Astrocyte (in vitro differentiated cells and primary cell): ENCODE measurements at regions not wholly inside any gene's neighbourhood (a gene's known extent, or its start where the extent isn't known, plus 50 kb on each side); places are given as distances from the start of the nearest gene placed in this dataset.

Source experiments
- DNase-seq: peaks from one replicate; pipeline ENCODE4 v3.0.0-alpha.2; 2010; ENCODE audit warnings: low read depth
- FAIRE-seq: peaks from 2 replicates; lab custom pipeline; 2011; peaks lifted over from hg19 to GRCh38; lab: Jason Lieb, UNC
- H2AFZ ChIP-seq: 2 replicates; pipeline ENCODE4 v1.6.0; 2012; ENCODE audit warnings: low read depth, low read length, inconsistent platforms
- H3K27ac ChIP-seq: 2 replicates; pipeline ENCODE4 v1.5.1; 2011; ENCODE audit warnings: low read depth, low read length, inconsistent platforms
- H3K27me3 ChIP-seq: 2 replicates; pipeline ENCODE4 v1.6.0; 2011; ENCODE audit warnings: low read length, inconsistent platforms; ENCODE audit not compliant: insufficient read depth
- H3K36me3 ChIP-seq: 2 replicates; pipeline ENCODE4 v1.5.1; 2011; ENCODE audit warnings: low read length, inconsistent platforms; ENCODE audit not compliant: insufficient read depth
- H3K4me1 ChIP-seq: 2 replicates; pipeline ENCODE4 v1.5.1; 2011; ENCODE audit warnings: low read length, inconsistent platforms; ENCODE audit not compliant: insufficient read depth
- H3K4me2 ChIP-seq: 2 replicates; pipeline ENCODE4 v1.6.0; 2012; ENCODE audit warnings: low read length, inconsistent platforms
- H3K4me3 ChIP-seq: 2 replicates; pipeline ENCODE4 v1.5.1; 2011; ENCODE audit warnings: low read depth, mild to moderate bottlenecking, low read length, inconsistent platforms; ENCODE audit not compliant: insufficient read depth
- H3K79me2 ChIP-seq: 2 replicates; pipeline ENCODE4 v1.6.0; 2012; ENCODE audit warnings: mild to moderate bottlenecking, low read length, inconsistent platforms; ENCODE audit not compliant: insufficient read depth
- H3K9ac ChIP-seq: 2 replicates; pipeline ENCODE4 v1.6.0; 2012; ENCODE audit warnings: mild to moderate bottlenecking, low read length, inconsistent platforms
- H3K9me3 ChIP-seq: 2 replicates; pipeline ENCODE4 v1.5.1; 2012; ENCODE audit warnings: low read depth, mild to moderate bottlenecking, low read length, inconsistent platforms; ENCODE audit not compliant: insufficient read depth
- H4K20me1 ChIP-seq: 2 replicates; pipeline ENCODE4 v1.6.0; 2012; ENCODE audit warnings: low read length, inconsistent platforms; ENCODE audit not compliant: insufficient read depth
- H3K27ac Mint-ChIP-seq: one replicate; pipeline ENCODE4 v1.8.0; 2021; ENCODE audit warnings: mild to moderate bottlenecking, mixed read lengths; ENCODE audit not compliant: unreplicated experiment
- H3K27me3 Mint-ChIP-seq: one replicate; pipeline ENCODE4 v1.8.0; 2021; ENCODE audit warnings: low read depth, mixed read lengths; ENCODE audit not compliant: unreplicated experiment
- H3K36me3 Mint-ChIP-seq: one replicate; pipeline ENCODE4 v1.8.0; 2021; ENCODE audit warnings: low read depth, mixed read lengths; ENCODE audit not compliant: unreplicated experiment
- H3K4me1 Mint-ChIP-seq: one replicate; pipeline ENCODE4 v1.8.0; 2021; ENCODE audit warnings: low read depth, mixed read lengths; ENCODE audit not compliant: unreplicated experiment
- H3K4me3 Mint-ChIP-seq: one replicate; pipeline ENCODE4 v1.8.0; 2021; ENCODE audit warnings: mild to moderate bottlenecking, moderate library complexity, mixed read lengths; ENCODE audit not compliant: unreplicated experiment
- H3K9me3 Mint-ChIP-seq: one replicate; pipeline ENCODE4 v1.8.0; 2021; ENCODE audit warnings: mild to moderate bottlenecking, mixed read lengths; ENCODE audit not compliant: unreplicated experiment
- EZH2 ChIP-seq: IDR thresholded peaks from 2 replicates; pipeline ENCODE4 v1.6.1; 2012; ENCODE audit warnings: mild to moderate bottlenecking, low read length, inconsistent platforms; ENCODE audit not compliant: insufficient read depth
- TF ChIP-seq, protein P1 (sequence below): IDR thresholded peaks from 2 replicates; pipeline ENCODE4 v1.5.1; 2011; ENCODE audit warnings: low read depth, mild to moderate bottlenecking, inconsistent platforms, low read length, moderate library complexity; ENCODE audit not compliant: insufficient read depth

GRCh38 chr15:70510433-70510832 lies 252.9 kb downstream of the UACA start:
- Mint-ChIP-seq H3K36me3 (peaks cover 6% of the 10 kb centered on the region), H3K27me3 (peaks cover 18% of the 10 kb centered on the region), H3K4me1 (peaks cover 28% of the 10 kb centered on the region), H3K4me3 (peak overlapping the region; percentile 54), H3K9me3 (peaks cover 18% of the 10 kb centered on the region), H3K27ac (peak overlapping the region; percentile 77)
- Histone ChIP-seq H3K4me3 (no peak overlapping the region), H4K20me1 (no peaks in the 10 kb centered on the region), H3K27me3 (peaks cover 3% of the 10 kb centered on the region), H3K9me3 (peaks cover 6% of the 10 kb centered on the region), H3K27ac (no peak overlapping the region), H3K79me2 (no peaks in the 10 kb centered on the region), H3K4me2 (no peak overlapping the region), H2AFZ (no peak overlapping the region), H3K4me1 (peaks cover 32% of the 10 kb centered on the region), H3K36me3 (no peaks in the 10 kb centered on the region), H3K9ac (no peak overlapping the region)
- no peak for FAIRE-seq
- no peak for TF ChIP-seq EZH2
- TF ChIP-seq, protein P1, sequence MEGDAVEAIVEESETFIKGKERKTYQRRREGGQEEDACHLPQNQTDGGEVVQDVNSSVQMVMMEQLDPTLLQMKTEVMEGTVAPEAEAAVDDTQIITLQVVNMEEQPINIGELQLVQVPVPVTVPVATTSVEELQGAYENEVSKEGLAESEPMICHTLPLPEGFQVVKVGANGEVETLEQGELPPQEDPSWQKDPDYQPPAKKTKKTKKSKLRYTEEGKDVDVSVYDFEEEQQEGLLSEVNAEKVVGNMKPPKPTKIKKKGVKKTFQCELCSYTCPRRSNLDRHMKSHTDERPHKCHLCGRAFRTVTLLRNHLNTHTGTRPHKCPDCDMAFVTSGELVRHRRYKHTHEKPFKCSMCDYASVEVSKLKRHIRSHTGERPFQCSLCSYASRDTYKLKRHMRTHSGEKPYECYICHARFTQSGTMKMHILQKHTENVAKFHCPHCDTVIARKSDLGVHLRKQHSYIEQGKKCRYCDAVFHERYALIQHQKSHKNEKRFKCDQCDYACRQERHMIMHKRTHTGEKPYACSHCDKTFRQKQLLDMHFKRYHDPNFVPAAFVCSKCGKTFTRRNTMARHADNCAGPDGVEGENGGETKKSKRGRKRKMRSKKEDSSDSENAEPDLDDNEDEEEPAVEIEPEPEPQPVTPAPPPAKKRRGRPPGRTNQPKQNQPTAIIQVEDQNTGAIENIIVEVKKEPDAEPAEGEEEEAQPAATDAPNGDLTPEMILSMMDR = no peak
- DNase-seq = no peak

- Histone ChIP-seq H3K4me1 (peaks cover 39% of the 10 kb centered on the region), H3K4me3 (no peak overlapping the region), H3K4me2 (no peak overlapping the region), H3K79me2 (no peaks in the 10 kb centered on the region), H3K36me3 (no peaks in the 10 kb centered on the region), H3K9me3 (peaks cover 6% of the 10 kb centered on the region), H3K27ac (no peak overlapping the region), H3K9ac (no peak overlapping the region), H2AFZ (no peak overlapping the region), H3K27me3 (no peaks in the 10 kb centered on the region), H4K20me1 (no peaks in the 10 kb centered on the region)
- DNase-seq (no peak), FAIRE-seq (no peak)
- peak overlapping the region; percentile 84 for H3K27ac Mint-ChIP-seq
- H3K4me3 Mint-ChIP-seq = no peak overlapping the region
- H3K27me3 Mint-ChIP-seq = peaks cover 11% of the 10 kb centered on the region
- H3K9me3 Mint-ChIP-seq = peaks cover 18% of the 10 kb centered on the region
- peaks cover 31% of the 10 kb centered on the region for H3K4me1 Mint-ChIP-seq
- no peak for TF ChIP-seq EZH2
- TF ChIP-seq, protein P1 = no peak
- H3K36me3 Mint-ChIP-seq = peaks cover 6% of the 10 kb centered on the region
These were observed 253.6 kb downstream of the UACA start for GRCh38 chr15:70509731-70510143.

DNA sequence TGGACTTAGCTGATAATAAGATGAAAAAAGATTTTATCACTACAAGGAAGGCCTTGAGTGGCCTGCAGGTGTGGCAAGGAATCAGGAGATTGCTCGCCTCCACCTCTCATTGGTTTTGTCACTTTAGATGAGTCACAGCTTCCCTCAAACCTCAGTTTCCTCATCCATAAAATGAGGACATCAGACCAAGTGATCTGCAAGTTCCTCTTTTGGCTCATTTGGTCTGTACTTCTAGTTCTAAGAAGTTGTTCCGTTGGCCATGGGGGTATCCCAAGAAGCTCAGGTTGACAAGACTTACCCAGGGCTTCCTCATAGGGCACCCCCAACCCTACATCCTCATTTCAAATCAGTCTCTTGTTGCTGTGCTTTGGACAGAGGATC lies 254.1 kb downstream of the UACA start:
- Histone ChIP-seq H4K20me1 (no peaks in the 10 kb centered on the region), H3K4me2 (peak overlapping the region; percentile 79), H3K9ac (no peak overlapping the region), H3K36me3 (no peaks in the 10 kb centered on the region), H3K4me1 (peaks cover 44% of the 10 kb centered on the region), H3K27me3 (no peaks in the 10 kb centered on the region), H3K9me3 (peaks cover 6% of the 10 kb centered on the region), H3K79me2 (no peaks in the 10 kb centered on the region), H2AFZ (no peak overlapping the region), H3K27ac (peak overlapping the region; percentile 21), H3K4me3 (peak overlapping the region; percentile 7)
- Mint-ChIP-seq H3K4me1 (peaks cover 35% of the 10 kb centered on the region), H3K4me3 (no peak overlapping the region), H3K9me3 (peaks cover 18% of the 10 kb centered on the region), H3K36me3 (peaks cover 6% of the 10 kb centered on the region), H3K27ac (peak overlapping the region; percentile 84), H3K27me3 (peaks cover 8% of the 10 kb centered on the region)
- DNase-seq (no peak), FAIRE-seq (no peak)
- no peak for TF ChIP-seq EZH2
- TF ChIP-seq, protein P1 = no peak
